Activated CD4-positive, alpha-beta memory T cell treated with anti-CD3 and anti-CD28 coated beads for 36 hours (primary cell): ENCODE measurements at regions not wholly inside any gene's neighbourhood (a gene's known extent, or its start where the extent isn't known, plus 50 kb on each side); places are given as distances from the start of the nearest gene placed in this dataset.

Source experiments
- CTCF ChIA-PET: fragments of 350-600 bp; sonication (Branson Sonifier 250); formaldehyde crosslinking; loops from one replicate; lab custom pipeline; 2021; ENCODE audit warnings: antibody characterized with exemption, inconsistent platforms; lab: Charles Lee
- POLR2A ChIA-PET: fragments of 350-600 bp; sonication (Branson Sonifier 250); formaldehyde crosslinking; loops from one replicate; lab custom pipeline; 2021; ENCODE audit warnings: antibody characterized with exemption; lab: Charles Lee
- DNase-seq: peaks from one replicate; pipeline ENCODE4 v3.0.0-alpha.2; 2020
- H3K27ac Mint-ChIP-seq: one replicate; pipeline ENCODE4 v1.8.0; 2021; ENCODE audit warnings: mixed read lengths
- H3K27me3 Mint-ChIP-seq: one replicate; pipeline ENCODE4 v1.8.0; 2021; ENCODE audit warnings: mixed read lengths
- H3K36me3 Mint-ChIP-seq: one replicate; pipeline ENCODE4 v1.8.0; 2021; ENCODE audit warnings: mixed read lengths
- H3K4me1 Mint-ChIP-seq: one replicate; pipeline ENCODE4 v1.8.0; 2021; ENCODE audit warnings: low read depth, mixed read lengths
- H3K4me3 Mint-ChIP-seq: one replicate; pipeline ENCODE4 v1.8.0; 2021; ENCODE audit warnings: mild to moderate bottlenecking, mixed read lengths
- H3K9me3 Mint-ChIP-seq: one replicate; pipeline ENCODE4 v1.8.0; 2021; ENCODE audit warnings: mixed read lengths
- intact Hi-C: fragments of 100-400 bp; cut with micrococcal nuclease; formaldehyde crosslinking; loops from one replicate; pipeline ENCODE4 v1.15.1; 2023

GRCh38 chr1:58905628-58906221 lies 121.9 kb upstream of the JUN start:
- Mint-ChIP-seq H3K9me3 (no peaks in the 10 kb centered on the region), H3K27me3 (no peaks in the 10 kb centered on the region), H3K27ac (no peak overlapping the region), H3K36me3 (no peaks in the 10 kb centered on the region), H3K4me3 (no peak overlapping the region), H3K4me1 (peaks cover 10% of the 10 kb centered on the region)
- no peak for DNase-seq
- CTCF ChIA-PET: interaction anchor here (0.6 to 0.7 kb wide), 2 partner anchors 129 to 253 kb away, joined by 3 read pairs; no protein-coding TSS in a partner anchor
- intact Hi-C loops: loop anchor here (10.0 kb wide), 1 partner anchor 239 kb away; no protein-coding TSS in a partner anchor
- POLR2A ChIA-PET: interaction anchor here (1.0 kb wide), 1 partner anchor 13 kb away, joined by 3 read pairs; no protein-coding TSS in a partner anchor

- ChIA-PET POLR2A (no interaction called here), CTCF (no interaction called here)
- Mint-ChIP-seq H3K27me3 (peaks cover 2% of the 10 kb centered on the region), H3K9me3 (no peaks in the 10 kb centered on the region), H3K4me1 (peaks cover 10% of the 10 kb centered on the region), H3K36me3 (no peaks in the 10 kb centered on the region), H3K4me3 (no peak overlapping the region), H3K27ac (no peak overlapping the region)
- DNase-seq: no peak
- intact Hi-C loops: loop anchor here (10.0 kb wide), 1 partner anchor 237 kb away; no protein-coding TSS in a partner anchor
These were observed 123.6 kb upstream of the JUN start for GRCh38 chr1:58907398-58907797.

GRCh38 chr1:58908561-58909560 lies 125.0 kb upstream of the JUN start:
- ChIA-PET POLR2A (no interaction called here), CTCF (no interaction called here)
- Mint-ChIP-seq H3K36me3 (no peaks in the 10 kb centered on the region), H3K9me3 (no peaks in the 10 kb centered on the region), H3K4me3 (no peak overlapping the region), H3K27ac (no peak overlapping the region), H3K4me1 (peaks cover 4% of the 10 kb centered on the region), H3K27me3 (peaks cover 2% of the 10 kb centered on the region)
- no peak for DNase-seq
- intact Hi-C loops: loop anchor here (10.0 kb wide), 1 partner anchor 236 kb away; no protein-coding TSS in a partner anchor

GRCh38 chr1:58909914-58910681 lies 126.3 kb upstream of the JUN start:
- intact Hi-C loops: loop anchor here (10.0 kb wide), 1 partner anchor 235 kb away; no protein-coding TSS in a partner anchor
- Mint-ChIP-seq H3K27me3 (peaks cover 3% of the 10 kb centered on the region), H3K4me1 (no peaks in the 10 kb centered on the region), H3K27ac (no peak overlapping the region), H3K9me3 (peaks cover 8% of the 10 kb centered on the region), H3K4me3 (no peak overlapping the region), H3K36me3 (peaks cover 2% of the 10 kb centered on the region)
- CTCF ChIA-PET: no interaction called here
- POLR2A ChIA-PET: no interaction called here
- no peak for DNase-seq

GRCh38 chr1:58911841-58912499 lies 128.1 kb upstream of the JUN start:
- ChIA-PET CTCF (no interaction called here), POLR2A (no interaction called here)
- H3K4me1 Mint-ChIP-seq: no peaks in the 10 kb centered on the region
- intact Hi-C loops: no loop called here
- H3K4me3 Mint-ChIP-seq: no peak overlapping the region
- peaks cover 3% of the 10 kb centered on the region for H3K27me3 Mint-ChIP-seq
- H3K9me3 Mint-ChIP-seq: peaks cover 11% of the 10 kb centered on the region
- peaks cover 2% of the 10 kb centered on the region for H3K36me3 Mint-ChIP-seq
- DNase-seq: no peak
- H3K27ac Mint-ChIP-seq: no peak overlapping the region

GRCh38 chr1:58914925-58915324 lies 131.1 kb upstream of the JUN start:
- Mint-ChIP-seq H3K4me1 (no peaks in the 10 kb centered on the region), H3K9me3 (peaks cover 11% of the 10 kb centered on the region), H3K4me3 (no peak overlapping the region), H3K27ac (no peak overlapping the region), H3K36me3 (peaks cover 2% of the 10 kb centered on the region), H3K27me3 (peaks cover 3% of the 10 kb centered on the region)
- DNase-seq: no peak
- CTCF ChIA-PET: no interaction called here
- intact Hi-C loops: no loop called here
- POLR2A ChIA-PET: no interaction called here

- Mint-ChIP-seq H3K27ac (no peak overlapping the region), H3K4me1 (peaks cover 4% of the 10 kb centered on the region), H3K9me3 (peaks cover 11% of the 10 kb centered on the region), H3K36me3 (peaks cover 2% of the 10 kb centered on the region), H3K27me3 (peaks cover 1% of the 10 kb centered on the region), H3K4me3 (no peak overlapping the region)
- CTCF ChIA-PET: no interaction called here
- DNase-seq: no peak
- intact Hi-C loops: no loop called here
- POLR2A ChIA-PET: no interaction called here
These were observed 133.6 kb upstream of the JUN start for GRCh38 chr1:58917436-58917835.

- POLR2A ChIA-PET: interaction anchor here (0.9 kb wide), 1 partner anchor 14 kb away, joined by 3 read pairs; no protein-coding TSS in a partner anchor
These were observed 135.5 kb upstream of the JUN start for GRCh38 chr1:58919226-58919958.

GRCh38 chr1:58919959-58920321 lies 136.1 kb upstream of the JUN start:
- H3K36me3 Mint-ChIP-seq: no peaks in the 10 kb centered on the region
- POLR2A ChIA-PET: no interaction called here
- peaks cover 4% of the 10 kb centered on the region for H3K9me3 Mint-ChIP-seq
- H3K27me3 Mint-ChIP-seq: peaks cover under 1% of the 10 kb centered on the region
- intact Hi-C loops: no loop called here
- no peak for DNase-seq
- H3K27ac Mint-ChIP-seq: no peak overlapping the region
- H3K4me1 Mint-ChIP-seq: peaks cover 14% of the 10 kb centered on the region
- CTCF ChIA-PET: interaction anchor here (0.9 kb wide), 1 partner anchor 94 kb away, joined by 3 read pairs; no protein-coding TSS in a partner anchor
- no peak overlapping the region for H3K4me3 Mint-ChIP-seq

More at GRCh38 chr1:58919226-58919958, 135.5 kb upstream of the JUN start:
- peaks cover 14% of the 10 kb centered on the region for H3K4me1 Mint-ChIP-seq
- no peaks in the 10 kb centered on the region for H3K36me3 Mint-ChIP-seq
- no peak overlapping the region for H3K27ac Mint-ChIP-seq
- H3K9me3 Mint-ChIP-seq: peaks cover 6% of the 10 kb centered on the region
- intact Hi-C loops: no loop called here
- DNase-seq: no peak
- H3K4me3 Mint-ChIP-seq: no peak overlapping the region
- H3K27me3 Mint-ChIP-seq: peaks cover 1% of the 10 kb centered on the region
- CTCF ChIA-PET: interaction anchor here (1.1 kb wide), 1 partner anchor 23 kb away, joined by 3 read pairs; no protein-coding TSS in a partner anchor

GRCh38 chr1:58921342-58921741 lies 137.5 kb upstream of the JUN start:
- no peak for DNase-seq
- ChIA-PET CTCF (no interaction called here), POLR2A (no interaction called here)
- H3K9me3 Mint-ChIP-seq: no peaks in the 10 kb centered on the region
- intact Hi-C loops: no loop called here
- H3K27ac Mint-ChIP-seq: no peak overlapping the region
- H3K4me1 Mint-ChIP-seq: peaks cover 14% of the 10 kb centered on the region
- no peaks in the 10 kb centered on the region for H3K27me3 Mint-ChIP-seq
- H3K4me3 Mint-ChIP-seq: no peak overlapping the region
- no peaks in the 10 kb centered on the region for H3K36me3 Mint-ChIP-seq

- Mint-ChIP-seq H3K36me3 (no peaks in the 10 kb centered on the region), H3K9me3 (no peaks in the 10 kb centered on the region), H3K27me3 (no peaks in the 10 kb centered on the region), H3K4me3 (no peak overlapping the region), H3K4me1 (peaks cover 14% of the 10 kb centered on the region), H3K27ac (no peak overlapping the region)
- intact Hi-C loops: loop anchor here (1.0 kb wide), 1 partner anchor 18 kb away; no protein-coding TSS in a partner anchor
- POLR2A ChIA-PET: interaction anchor here (0.9 kb wide), 1 partner anchor 137 kb away, joined by 3 read pairs; no protein-coding TSS in a partner anchor
- CTCF ChIA-PET: no interaction called here
- DNase-seq: no peak
These were observed 137.9 kb upstream of the JUN start for GRCh38 chr1:58921751-58922150.
